Common myeloid progenitor, CD34-positive (primary cell): ENCODE measurements at regions not wholly inside any gene's neighbourhood (a gene's known extent, or its start where the extent isn't known, plus 50 kb on each side); places are given as distances from the start of the nearest gene placed in this dataset.

Experiments
- CTCF ChIA-PET: fragments of 350-600 bp; sonication (Branson Sonifier 250); formaldehyde crosslinking; loops from one replicate; lab custom pipeline; 2021; ENCODE audit warnings: antibody characterized with exemption; lab: Charles Lee
- POLR2A ChIA-PET: fragments of 350-600 bp; sonication (Branson Sonifier 250); formaldehyde crosslinking; loops from one replicate; lab custom pipeline; 2021; ENCODE audit warnings: antibody characterized with exemption; lab: Charles Lee
- DNase-seq, 3 donors: peaks; one replicate each; pipeline versions ENCODE4 v3.0.0 to v3.0.0-alpha.2; 2013
- H3K27ac ChIP-seq, 2 experiments: 1 replicate in 1 of 2; 2 replicates in 1 of 2; pipeline ENCODE4 v1.7.0; 2013; ENCODE audit warnings: inconsistent platforms in 2 of 2, low read length in 2 of 2, mild to moderate bottlenecking in 2 of 2, low read depth in 1 of 2, moderate library complexity in 1 of 2; ENCODE audit not compliant: severe bottlenecking in 2 of 2, insufficient read depth in 1 of 2, poor library complexity in 1 of 2
- H3K27me3 ChIP-seq, 5 experiments: replicated peaks in 2 of 5; 1 replicate in 3 of 5; 2 replicates in 2 of 5; pipeline versions ENCODE4 v1.6.1 to v1.7.0; 2013; ENCODE audit warnings: low read length in 4 of 5, mild to moderate bottlenecking in 2 of 5, moderate library complexity in 2 of 5, inconsistent platforms in 1 of 5; ENCODE audit not compliant: insufficient read depth in 5 of 5, control insufficient read depth in 4 of 5
- H3K36me3 ChIP-seq, 4 experiments: 1 replicate in 2 of 4; 2 replicates in 2 of 4; pipeline versions ENCODE4 v1.6.1 to v1.7.0; 2013; ENCODE audit warnings: low read length in 3 of 4, control low read depth in 1 of 4, mild to moderate bottlenecking in 1 of 4; ENCODE audit not compliant: control insufficient read depth in 4 of 4, insufficient read depth in 4 of 4
- H3K4me1 ChIP-seq, 4 experiments: 1 replicate in 3 of 4; 2 replicates in 1 of 4; pipeline versions ENCODE4 v1.6.1 to v1.7.1; 2013; ENCODE audit warnings: low read length in 3 of 4, mild to moderate bottlenecking in 3 of 4, control low read depth in 1 of 4, inconsistent platforms in 1 of 4, moderate library complexity in 1 of 4; ENCODE audit not compliant: control insufficient read depth in 4 of 4, insufficient read depth in 4 of 4; ENCODE audit errors: control extremely low read depth in 1 of 4
- H3K4me3 ChIP-seq, 7 experiments: 1 replicate in 4 of 7; 2 replicates in 3 of 7; pipeline versions ENCODE4 v1.5.1 to v1.7.0; 2013; ENCODE audit warnings: mild to moderate bottlenecking in 7 of 7, low read length in 6 of 7, moderate library complexity in 6 of 7, inconsistent platforms in 2 of 7, low read depth in 2 of 7, control low read depth in 1 of 7; ENCODE audit not compliant: insufficient read depth in 4 of 7, control insufficient read depth in 1 of 7; ENCODE audit errors: extremely low read depth in 1 of 7
- H3K9me3 ChIP-seq, 5 experiments: 1 replicate in 4 of 5; 2 replicates in 1 of 5; pipeline versions ENCODE4 v1.6.1 to v1.7.1; 2013; ENCODE audit warnings: low read length in 4 of 5, mild to moderate bottlenecking in 2 of 5, inconsistent platforms in 1 of 5, low read depth in 1 of 5, moderate library complexity in 1 of 5; ENCODE audit not compliant: control insufficient read depth in 4 of 5, insufficient read depth in 2 of 5; ENCODE audit errors: control extremely low read depth in 1 of 5
- WGBS: methylation state at CpG from one replicate; pipeline ENCODE4 v1.1.5; 2013; ENCODE audit not compliant: insufficient coverage; 5-methylcytosine and 5-hydroxymethylcytosine counted together

- Histone ChIP-seq H3K4me3 (no peak overlapping the region), H3K9me3 (peaks cover 0 to 2% (median 0%) of the 10 kb centered on the region in 5 experiments), H3K27me3 (peaks cover 0 to 3% (median 0%) of the 10 kb centered on the region in 5 experiments), H3K27ac (no peak overlapping the region), H3K4me1 (no peaks in the 10 kb centered on the region), H3K36me3 (no peaks in the 10 kb centered on the region)
- DNase-seq: no peak
- ChIA-PET CTCF (no interaction called here), POLR2A (no interaction called here)
Measured at GRCh38 chrX:45347877-45348276, 147.2 kb upstream of the DIPK2B start.

- Histone ChIP-seq H3K27ac (no peak overlapping the region), H3K4me3 (no peak overlapping the region), H3K27me3 (peaks cover 0 to 3% (median 0%) of the 10 kb centered on the region in 5 experiments), H3K36me3 (no peaks in the 10 kb centered on the region), H3K4me1 (no peaks in the 10 kb centered on the region), H3K9me3 (peaks cover 0 to 5% (median 0%) of the 10 kb centered on the region in 5 experiments)
- no CpG with 5 or more reads among the region's 2 CpGs for WGBS
- POLR2A ChIA-PET: no interaction called here
- no peak for DNase-seq
- CTCF ChIA-PET: no interaction called here
Measured at GRCh38 chrX:45344594-45344993, 143.9 kb upstream of the DIPK2B start.

- Histone ChIP-seq H3K4me3 (no peak overlapping the region), H3K27ac (no peak overlapping the region), H3K36me3 (no peaks in the 10 kb centered on the region), H3K27me3 (peaks cover 0 to 7% (median 0%) of the 10 kb centered on the region in 5 experiments), H3K4me1 (no peaks in the 10 kb centered on the region), H3K9me3 (no peaks in the 10 kb centered on the region)
- DNase-seq: no peak
- POLR2A ChIA-PET: no interaction called here
- no CpG with 5 or more reads among the region's 1 CpG for WGBS
- CTCF ChIA-PET: no interaction called here
Measured at GRCh38 chrX:45329217-45329616, 128.5 kb upstream of the DIPK2B start.

- Histone ChIP-seq H3K4me3 (no peak overlapping the region), H3K36me3 (no peaks in the 10 kb centered on the region), H3K27ac (no peak overlapping the region), H3K4me1 (no peaks in the 10 kb centered on the region), H3K9me3 (no peaks in the 10 kb centered on the region), H3K27me3 (peaks cover 0 to 7% (median 0%) of the 10 kb centered on the region in 5 experiments)
- DNase-seq: no peak
- CTCF ChIA-PET: interaction anchor here (1.5 kb wide), 1 partner anchor 1051 kb away, joined by 4 read pairs; no protein-coding TSS in a partner anchor
- WGBS: 50% methylated on average over 1 of the region's 3 CpGs
- POLR2A ChIA-PET: no interaction called here
Measured at GRCh38 chrX:45324941-45325340, 124.3 kb upstream of the DIPK2B start.

- 94% methylated on average over 2 of the region's 3 CpGs for WGBS
- ChIA-PET POLR2A (no interaction called here), CTCF (interaction anchor here (0.6 to 1.7 kb wide), 5 partner anchors 187 to 1085 kb away, joined by 3 to 5 read pairs (median 4); no protein-coding TSS in a partner anchor)
- H3K9me3 ChIP-seq: no peaks in the 10 kb centered on the region
- DNase-seq: no peak
- H3K27me3 ChIP-seq: peaks cover 0 to 11% (median 0%) of the 10 kb centered on the region in 5 experiments
- no peak overlapping the region for H3K4me3 ChIP-seq
- H3K36me3 ChIP-seq: no peaks in the 10 kb centered on the region
- H3K4me1 ChIP-seq: no peaks in the 10 kb centered on the region
- no peak overlapping the region for H3K27ac ChIP-seq
Measured at GRCh38 chrX:45323387-45323786, 122.7 kb upstream of the DIPK2B start.

GRCh38 chrX:45322820-45323219, 122.1 kb upstream of the DIPK2B start:
- POLR2A ChIA-PET: no interaction called here
- no peaks in the 10 kb centered on the region for H3K9me3 ChIP-seq
- CTCF ChIA-PET: interaction anchor here (0.6 to 1.7 kb wide), 6 partner anchors 187 to 1086 kb away, joined by 3 to 5 read pairs (median 4); no protein-coding TSS in a partner anchor
- H3K27ac ChIP-seq: no peak overlapping the region
- H3K36me3 ChIP-seq: no peaks in the 10 kb centered on the region
- DNase-seq: no peak
- peaks cover 0 to 11% (median 0%) of the 10 kb centered on the region in 5 experiments for H3K27me3 ChIP-seq
- no peaks in the 10 kb centered on the region for H3K4me1 ChIP-seq
- H3K4me3 ChIP-seq: no peak overlapping the region

- DNase-seq: peak; percentile 42 to 73 (median 66)
- H3K4me1 ChIP-seq: no peaks in the 10 kb centered on the region
- H3K27me3 ChIP-seq: peaks cover 0 to 11% (median 0%) of the 10 kb centered on the region in 5 experiments
- H3K9me3 ChIP-seq: no peaks in the 10 kb centered on the region
- WGBS: 0% methylated on average over 1 of the region's 2 CpGs
- ChIA-PET POLR2A (no interaction called here), CTCF (interaction anchor here (0.7 to 1.7 kb wide), 5 partner anchors 574 to 1086 kb away, joined by 3 to 5 read pairs (median 4); no protein-coding TSS in a partner anchor)
- no peak overlapping the region for H3K4me3 ChIP-seq
- H3K27ac ChIP-seq: no peak overlapping the region
- H3K36me3 ChIP-seq: no peaks in the 10 kb centered on the region
Measured at GRCh38 chrX:45322382-45322781, 121.7 kb upstream of the DIPK2B start.
